Activated naive CD4-positive, alpha-beta T cell treated with anti-CD3 and anti-CD28 coated beads, Interleukin-2, amount 50 U/mL, for 24 hours (primary cell): ENCODE measurements at regions not wholly inside any gene's neighbourhood (a gene's known extent, or its start where the extent isn't known, plus 50 kb on each side); places are given as distances from the start of the nearest gene placed in this dataset.

Experiments
- H3K27ac Mint-ChIP-seq: one replicate; pipeline ENCODE4 v1.8.0; 2021; ENCODE audit warnings: mild to moderate bottlenecking, mixed read lengths
- H3K27me3 Mint-ChIP-seq: one replicate; pipeline ENCODE4 v1.8.0; 2021; ENCODE audit warnings: mixed read lengths
- H3K36me3 Mint-ChIP-seq: one replicate; pipeline ENCODE4 v1.8.0; 2021; ENCODE audit warnings: mixed read lengths
- H3K4me1 Mint-ChIP-seq: one replicate; pipeline ENCODE4 v1.8.0; 2021; ENCODE audit warnings: mixed read lengths
- H3K4me3 Mint-ChIP-seq: one replicate; pipeline ENCODE4 v1.8.0; 2021; ENCODE audit warnings: mild to moderate bottlenecking, mixed read lengths
- H3K9me3 Mint-ChIP-seq: one replicate; pipeline ENCODE4 v1.8.0; 2021; ENCODE audit warnings: mixed read lengths

- no peaks in the 10 kb centered on the region for H3K36me3 Mint-ChIP-seq
- H3K4me3 Mint-ChIP-seq = no peak overlapping the region
- H3K4me1 Mint-ChIP-seq = no peaks in the 10 kb centered on the region
- H3K27ac Mint-ChIP-seq = no peak overlapping the region
- H3K9me3 Mint-ChIP-seq = peaks cover 7% of the 10 kb centered on the region
- no peaks in the 10 kb centered on the region for H3K27me3 Mint-ChIP-seq
These were observed 321.7 kb downstream of the PPP1R2C start for GRCh38 chrX:42456176-42456700.

GRCh38 chrX:42450228-42450627 lies 327.7 kb downstream of the PPP1R2C start:
- no peak overlapping the region for H3K27ac Mint-ChIP-seq
- H3K4me1 Mint-ChIP-seq = no peaks in the 10 kb centered on the region
- H3K9me3 Mint-ChIP-seq = peaks cover 10% of the 10 kb centered on the region
- no peak overlapping the region for H3K4me3 Mint-ChIP-seq
- no peaks in the 10 kb centered on the region for H3K27me3 Mint-ChIP-seq
- H3K36me3 Mint-ChIP-seq = no peaks in the 10 kb centered on the region

- Mint-ChIP-seq H3K4me3 (no peak overlapping the region), H3K27me3 (no peaks in the 10 kb centered on the region), H3K27ac (no peak overlapping the region), H3K4me1 (no peaks in the 10 kb centered on the region), H3K9me3 (peaks cover 11% of the 10 kb centered on the region), H3K36me3 (no peaks in the 10 kb centered on the region)
These were observed 334.7 kb downstream of the PPP1R2C start for GRCh38 chrX:42443267-42443666.

- no peak overlapping the region for H3K4me3 Mint-ChIP-seq
- H3K27ac Mint-ChIP-seq = no peak overlapping the region
- H3K36me3 Mint-ChIP-seq = no peaks in the 10 kb centered on the region
- no peaks in the 10 kb centered on the region for H3K4me1 Mint-ChIP-seq
- H3K9me3 Mint-ChIP-seq = peaks cover 11% of the 10 kb centered on the region
- no peaks in the 10 kb centered on the region for H3K27me3 Mint-ChIP-seq
These were observed 335.2 kb downstream of the PPP1R2C start for GRCh38 chrX:42442745-42443144.

GRCh38 chrX:42437211-42437610 lies 340.8 kb downstream of the PPP1R2C start:
- H3K9me3 Mint-ChIP-seq = peaks cover 4% of the 10 kb centered on the region
- H3K36me3 Mint-ChIP-seq = peaks cover 3% of the 10 kb centered on the region
- H3K27ac Mint-ChIP-seq = no peak overlapping the region
- H3K4me3 Mint-ChIP-seq = no peak overlapping the region
- no peaks in the 10 kb centered on the region for H3K4me1 Mint-ChIP-seq
- no peaks in the 10 kb centered on the region for H3K27me3 Mint-ChIP-seq

- Mint-ChIP-seq H3K36me3 (peaks cover 4% of the 10 kb centered on the region), H3K4me3 (no peak overlapping the region), H3K27me3 (no peaks in the 10 kb centered on the region), H3K27ac (no peak overlapping the region), H3K9me3 (peaks cover 4% of the 10 kb centered on the region), H3K4me1 (no peaks in the 10 kb centered on the region)
These were observed 343.4 kb downstream of the PPP1R2C start for GRCh38 chrX:42434458-42435166.

GRCh38 chrX:42432552-42432951 lies 345.4 kb downstream of the PPP1R2C start:
- H3K4me1 Mint-ChIP-seq = no peaks in the 10 kb centered on the region

GRCh38 chrX:42422961-42423360 lies 355.0 kb downstream of the PPP1R2C start:
- Mint-ChIP-seq H3K4me1 (no peaks in the 10 kb centered on the region), H3K36me3 (no peaks in the 10 kb centered on the region), H3K9me3 (no peaks in the 10 kb centered on the region), H3K27me3 (no peaks in the 10 kb centered on the region), H3K4me3 (no peak overlapping the region), H3K27ac (no peak overlapping the region)

More at GRCh38 chrX:42432552-42432951, 345.4 kb downstream of the PPP1R2C start:
- Mint-ChIP-seq H3K4me3 (no peak overlapping the region), H3K9me3 (peaks cover 4% of the 10 kb centered on the region), H3K27ac (no peak overlapping the region), H3K36me3 (peaks cover 4% of the 10 kb centered on the region), H3K27me3 (no peaks in the 10 kb centered on the region)

- Mint-ChIP-seq H3K9me3 (no peaks in the 10 kb centered on the region), H3K4me3 (no peak overlapping the region), H3K36me3 (no peaks in the 10 kb centered on the region), H3K27ac (no peak overlapping the region), H3K27me3 (no peaks in the 10 kb centered on the region), H3K4me1 (no peaks in the 10 kb centered on the region)
These were observed 357.5 kb downstream of the PPP1R2C start for GRCh38 chrX:42420426-42420825.

GRCh38 chrX:42415636-42416035 lies 362.3 kb downstream of the PPP1R2C start:
- Mint-ChIP-seq H3K27me3 (no peaks in the 10 kb centered on the region), H3K36me3 (no peaks in the 10 kb centered on the region), H3K4me1 (peaks cover 8% of the 10 kb centered on the region), H3K4me3 (no peak overlapping the region), H3K9me3 (no peaks in the 10 kb centered on the region), H3K27ac (no peak overlapping the region)

GRCh38 chrX:42414057-42414456 lies 363.9 kb downstream of the PPP1R2C start:
- peaks cover 17% of the 10 kb centered on the region for H3K4me1 Mint-ChIP-seq
- no peaks in the 10 kb centered on the region for H3K27me3 Mint-ChIP-seq
- no peaks in the 10 kb centered on the region for H3K36me3 Mint-ChIP-seq
- no peak overlapping the region for H3K27ac Mint-ChIP-seq
- no peak overlapping the region for H3K4me3 Mint-ChIP-seq
- no peaks in the 10 kb centered on the region for H3K9me3 Mint-ChIP-seq

GRCh38 chrX:42399632-42400024 lies 378.3 kb downstream of the PPP1R2C start:
- Mint-ChIP-seq H3K4me3 (peak overlapping the region; percentile 36), H3K9me3 (no peaks in the 10 kb centered on the region), H3K4me1 (peaks cover 22% of the 10 kb centered on the region), H3K36me3 (peaks cover 2% of the 10 kb centered on the region), H3K27me3 (no peaks in the 10 kb centered on the region), H3K27ac (peak overlapping the region; percentile 32)

- Mint-ChIP-seq H3K9me3 (no peaks in the 10 kb centered on the region), H3K4me1 (peaks cover 22% of the 10 kb centered on the region), H3K27ac (peak overlapping the region; percentile 32), H3K36me3 (peaks cover 2% of the 10 kb centered on the region), H3K27me3 (no peaks in the 10 kb centered on the region), H3K4me3 (peak overlapping the region; percentile 36)
These were observed 378.9 kb downstream of the PPP1R2C start for GRCh38 chrX:42398967-42399631.

GRCh38 chrX:42396136-42396535 lies 381.8 kb downstream of the PPP1R2C start:
- Mint-ChIP-seq H3K27ac (peak overlapping the region; percentile 6), H3K36me3 (no peaks in the 10 kb centered on the region), H3K9me3 (no peaks in the 10 kb centered on the region), H3K4me1 (peaks cover 22% of the 10 kb centered on the region), H3K4me3 (no peak overlapping the region), H3K27me3 (no peaks in the 10 kb centered on the region)

GRCh38 chrX:42392846-42393245 lies 385.1 kb downstream of the PPP1R2C start:
- no peak overlapping the region for H3K27ac Mint-ChIP-seq
- no peaks in the 10 kb centered on the region for H3K27me3 Mint-ChIP-seq
- H3K9me3 Mint-ChIP-seq = no peaks in the 10 kb centered on the region
- H3K4me1 Mint-ChIP-seq = no peaks in the 10 kb centered on the region
- H3K4me3 Mint-ChIP-seq = no peak overlapping the region
- H3K36me3 Mint-ChIP-seq = no peaks in the 10 kb centered on the region

GRCh38 chrX:42386681-42387080 lies 391.3 kb downstream of the PPP1R2C start:
- no peak overlapping the region for H3K4me3 Mint-ChIP-seq
- no peak overlapping the region for H3K27ac Mint-ChIP-seq
- no peaks in the 10 kb centered on the region for H3K27me3 Mint-ChIP-seq
- no peaks in the 10 kb centered on the region for H3K4me1 Mint-ChIP-seq
- no peaks in the 10 kb centered on the region for H3K36me3 Mint-ChIP-seq
- no peaks in the 10 kb centered on the region for H3K9me3 Mint-ChIP-seq
